NCI-H2107 treated with DMSO at 0.1 percent for 48 hours (cell line): ENCODE measurements at regions not wholly inside any gene's neighbourhood (a gene's known extent, or its start where the extent isn't known, plus 50 kb on each side); places are given as distances from the start of the nearest gene placed in this dataset.
"Not testable (repeated sequence)": the region's sequence is repeated elsewhere in the genome, so short reads cannot be mapped to it uniquely, and the experiment has no call there.

Experiments
- DNase-seq: peaks from one replicate; lab custom pipeline; 2025; ENCODE audit not compliant: unreplicated experiment; lab: John Stamatoyannopoulos, UW

DNA sequence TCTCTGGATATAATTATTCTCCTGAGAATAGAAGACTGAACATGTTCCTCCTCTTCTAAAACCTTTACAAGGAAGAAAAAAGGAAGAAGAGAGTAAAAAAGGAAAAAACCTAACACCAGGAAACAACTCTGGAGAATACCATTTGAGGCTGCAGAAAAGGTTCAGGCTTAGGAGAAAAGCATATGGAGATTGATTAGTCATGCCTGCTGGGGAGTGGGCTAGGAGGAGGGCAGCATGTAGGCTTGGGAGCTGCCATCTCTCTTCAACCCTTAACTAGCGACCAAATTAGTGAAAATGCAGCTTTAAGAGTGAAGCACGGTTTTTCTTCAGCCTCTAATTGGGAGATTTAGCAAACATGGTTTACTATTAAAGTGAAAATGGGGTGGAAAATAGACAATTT, 273.0 kb upstream of the CRY1 start:
- no peak for DNase-seq

DNA sequence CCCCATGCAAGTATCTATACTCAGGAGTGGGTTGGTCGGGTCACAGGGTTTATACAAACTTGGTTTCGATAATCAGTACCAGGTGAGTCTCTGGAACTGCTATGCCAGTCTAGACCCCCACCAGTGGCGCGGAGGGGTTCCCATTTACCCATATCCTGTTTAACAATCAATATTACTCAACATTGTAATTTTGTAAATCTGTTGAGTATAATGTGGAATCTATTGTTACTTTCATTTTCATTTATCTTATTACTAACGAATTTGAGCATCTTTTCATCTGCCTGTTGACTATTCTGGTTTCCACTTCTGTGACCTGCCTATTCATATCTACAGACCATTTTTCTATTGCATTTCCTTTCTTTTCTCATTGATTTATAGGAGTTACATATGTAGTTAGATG, 275.2 kb upstream of the CRY1 start:
- no peak for DNase-seq

DNA sequence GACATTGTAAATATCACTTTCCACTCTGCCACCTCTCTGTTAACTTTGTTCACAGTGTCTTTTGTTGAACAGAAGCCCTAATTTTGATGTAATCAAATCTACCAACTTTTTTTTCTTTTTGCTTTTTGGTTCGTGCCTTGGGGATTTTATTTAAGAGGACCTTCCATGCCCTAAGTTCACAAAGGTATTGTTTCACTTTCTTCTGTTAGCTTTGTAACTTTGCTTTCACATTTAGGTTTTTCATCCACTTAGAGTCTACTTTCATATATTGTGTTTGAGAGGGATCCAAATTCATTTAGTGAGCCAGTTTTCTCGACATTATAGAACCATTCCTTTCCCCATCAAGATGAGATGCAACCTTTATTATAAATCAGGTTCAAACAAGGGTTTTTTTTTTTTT, 275.7 kb upstream of the CRY1 start:
- DNase-seq, result no peak

DNA sequence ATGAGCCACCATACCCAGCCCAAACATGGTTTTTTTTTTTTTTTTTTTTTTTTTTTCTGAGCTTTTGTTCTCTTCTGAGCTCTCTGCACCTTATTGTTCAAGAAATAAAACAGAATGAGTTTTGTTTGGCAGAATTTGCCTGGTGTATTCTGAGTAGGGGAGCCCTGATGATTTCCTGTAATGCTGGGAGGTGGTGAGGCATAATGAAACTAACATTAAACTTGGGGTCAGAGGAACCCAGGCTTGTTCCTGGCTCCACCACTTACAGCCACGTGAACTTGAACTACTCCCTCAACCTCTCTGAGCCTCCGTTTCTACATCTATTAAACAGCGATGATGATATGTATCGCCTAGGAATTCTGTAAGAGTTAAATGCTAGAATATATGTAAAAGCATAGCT, 276.3 kb upstream of the CRY1 start:
- no peak for DNase-seq

GRCh38 chr12:107372229-107372658, 278.9 kb upstream of the CRY1 start:
- DNase-seq, result no peak

- DNase-seq, result no peak
Observed at GRCh38 chr12:107373238-107373809, 280.0 kb upstream of the CRY1 start.

DNA sequence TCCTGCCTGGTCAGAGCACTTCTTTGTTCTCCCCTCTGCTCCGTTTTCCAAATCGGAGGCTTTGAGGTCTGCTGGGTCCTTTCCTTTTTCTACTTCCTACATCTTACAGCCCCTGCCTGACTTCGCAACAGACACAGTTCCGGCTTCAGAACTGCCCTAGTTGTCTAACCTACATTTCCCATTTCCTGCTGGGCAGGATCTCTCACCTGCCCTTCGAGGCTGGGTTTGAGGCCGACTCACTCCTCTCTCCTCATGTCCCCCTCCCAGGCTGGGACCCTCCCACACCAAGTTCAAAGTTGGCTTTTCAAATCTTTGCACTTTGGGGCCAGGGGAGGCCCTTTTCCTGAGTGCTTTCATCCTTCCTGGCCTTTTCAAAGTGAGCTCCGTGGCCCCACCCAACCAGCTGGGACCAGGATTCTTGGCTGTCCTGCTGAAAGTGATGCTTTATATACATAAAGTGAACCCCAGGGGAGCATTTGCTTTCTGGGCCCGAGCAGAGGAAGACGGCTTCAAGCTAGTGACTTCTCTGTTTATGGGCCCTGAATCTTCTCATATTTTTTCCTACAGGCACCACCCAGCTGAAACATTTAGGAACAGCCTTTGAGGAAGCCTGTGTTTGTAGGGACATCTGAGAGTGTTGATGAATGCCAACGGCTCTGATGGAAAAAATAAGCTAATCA, 281.0 kb upstream of the CRY1 start:
- DNase-seq, result no peak

GRCh38 chr12:107375231-107375630, 281.9 kb upstream of the CRY1 start:
- DNase-seq, result no peak

- no peak for DNase-seq
Observed at GRCh38 chr12:107377596-107378385, 284.4 kb upstream of the CRY1 start.

- no peak for DNase-seq
Observed at GRCh38 chr12:107378609-107379008, 285.3 kb upstream of the CRY1 start.

GRCh38 chr12:107379142-107379851, 285.9 kb upstream of the CRY1 start:
- not testable (repeated sequence) for DNase-seq

DNA sequence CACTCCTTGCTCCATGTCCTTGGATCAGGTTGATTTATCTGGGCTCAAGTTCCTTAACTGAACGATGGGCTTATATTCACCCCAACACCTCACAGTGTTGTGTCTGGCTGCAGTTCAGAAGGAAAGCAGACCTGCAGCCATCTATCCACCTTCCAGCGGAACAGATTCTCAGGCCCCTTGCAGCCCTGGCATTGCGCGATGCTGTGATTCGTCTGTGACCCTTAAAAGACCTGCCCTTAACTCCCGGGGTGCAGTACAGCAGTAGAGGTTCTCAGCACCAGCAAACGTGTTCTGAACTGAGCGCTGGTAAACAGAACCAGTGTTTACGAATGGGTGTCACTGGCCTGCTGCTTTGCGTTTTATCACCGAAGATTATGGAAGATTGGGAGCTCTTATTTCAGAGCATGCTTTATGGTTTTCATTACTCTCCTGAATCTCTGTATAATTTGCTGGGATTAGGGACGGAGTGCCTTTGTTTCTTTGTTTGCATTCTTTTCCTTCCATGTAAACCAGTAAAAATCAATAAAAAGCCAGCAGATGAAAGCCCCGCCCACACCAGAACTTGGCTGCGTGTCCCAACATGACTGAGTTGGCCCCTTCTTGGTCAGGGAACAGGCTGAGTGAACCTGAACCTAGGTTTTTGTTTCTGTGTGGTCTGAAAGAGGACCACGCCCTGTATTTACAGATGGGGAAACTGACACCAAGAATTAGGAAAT, 286.7 kb upstream of the CRY1 start:
- DNase-seq, result peak; percentile 67

DNA sequence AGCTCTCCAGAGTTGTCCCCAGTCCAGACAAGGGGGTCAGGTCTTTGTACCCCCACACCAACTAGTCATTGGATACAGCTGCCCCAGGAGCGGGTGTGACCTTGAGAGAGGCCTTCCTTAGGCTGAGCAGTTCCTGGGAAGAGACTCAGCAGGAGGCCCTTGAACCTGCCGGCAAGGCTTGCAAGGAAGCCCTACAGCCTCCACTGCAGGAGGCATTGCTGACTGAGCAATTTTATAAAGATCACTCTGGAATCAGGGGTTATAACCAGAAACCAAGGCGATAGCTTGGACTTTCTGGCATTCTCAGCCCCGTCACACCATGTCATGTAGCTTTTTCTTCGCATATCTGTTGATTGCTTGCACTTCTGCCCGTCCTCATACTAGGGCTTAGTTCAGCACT, 291.3 kb upstream of the CRY1 start:
- DNase-seq, result no peak

DNA sequence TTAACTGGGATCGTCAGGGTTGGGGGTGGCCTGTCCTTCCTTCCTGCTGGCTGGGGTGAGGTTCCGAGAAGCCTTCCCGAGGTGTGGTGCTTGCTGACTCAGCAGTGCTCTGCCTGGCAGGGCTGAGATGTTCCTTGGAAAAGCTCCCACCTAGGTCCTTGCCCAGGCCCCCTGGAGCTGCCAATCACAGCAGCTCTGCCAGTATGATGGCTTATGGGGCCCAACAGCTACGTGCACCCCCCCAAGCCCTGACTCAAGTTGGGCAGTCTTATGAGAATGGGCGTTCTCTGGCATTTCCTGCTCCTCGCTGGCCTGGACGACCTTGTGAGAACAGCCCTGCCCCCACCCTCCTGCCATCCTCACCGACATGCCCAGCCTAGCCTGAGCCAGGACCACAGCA, 292.2 kb upstream of the CRY1 start:
- DNase-seq, result no peak

- no peak for DNase-seq
Observed at GRCh38 chr12:107386569-107386968, 293.2 kb upstream of the CRY1 start.

DNA sequence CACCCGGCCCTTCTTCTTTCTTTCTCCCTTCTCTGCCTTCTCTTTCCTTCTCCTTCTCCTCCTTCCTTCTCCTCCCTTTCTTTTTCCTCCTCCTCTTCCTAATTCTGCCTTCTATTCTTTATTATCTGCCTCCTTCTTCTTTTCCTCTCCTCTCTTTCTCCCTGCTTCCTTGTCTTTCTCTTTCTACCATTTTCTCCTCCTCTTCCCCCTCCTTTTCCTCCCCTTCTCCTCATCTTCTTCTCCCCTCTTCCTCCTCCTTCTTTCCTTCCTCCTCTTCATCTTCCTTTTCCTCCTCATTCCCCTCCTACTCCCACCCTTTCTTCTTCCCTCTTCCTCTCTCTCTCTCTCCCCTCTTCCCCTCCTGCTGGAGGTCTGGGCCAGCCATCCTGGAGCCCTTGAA, 294.9 kb upstream of the CRY1 start:
- no peak for DNase-seq

- DNase-seq, result no peak
Observed at GRCh38 chr12:107390414-107390813, 295.2 kb upstream of the PWP1 start.

GRCh38 chr12:107393043-107393717, 292.4 kb upstream of the PWP1 start:
- no peak for DNase-seq

- no peak for DNase-seq
Observed at GRCh38 chr12:107394693-107395092, 290.9 kb upstream of the PWP1 start.

DNA sequence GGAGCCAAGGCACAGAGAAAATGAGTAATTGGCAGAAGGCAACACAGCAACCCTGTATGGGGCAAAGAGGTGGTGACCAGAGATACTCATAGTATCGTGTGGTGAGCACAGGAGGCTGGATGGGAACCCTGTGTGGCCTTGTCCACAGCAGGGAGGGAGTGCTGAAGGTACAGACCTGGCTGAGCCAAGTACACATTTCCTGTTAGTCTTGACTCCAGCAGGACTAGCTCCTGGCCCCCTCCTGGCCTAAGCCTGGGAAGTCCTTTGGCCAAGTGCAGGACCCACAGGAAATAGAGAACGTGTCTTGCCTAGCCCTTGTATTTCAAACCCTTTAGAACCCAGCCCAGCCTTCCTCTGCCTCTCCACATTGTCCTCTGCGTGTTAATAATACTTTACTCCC, 289.8 kb upstream of the PWP1 start:
- DNase-seq, result no peak
